ENCODE measurements at regions not wholly inside any gene's neighbourhood (a gene's known extent, or its start where the extent isn't known, plus 50 kb on each side); places are given as distances from the start of the nearest gene placed in this dataset.
"Not testable (repeated sequence)": the region's sequence is repeated elsewhere in the genome, so short reads cannot be mapped to it uniquely, and the experiment has no call there.

GRCh38 chr15:53022788-53023187 is 232.7 kb upstream of the ONECUT1 start:
- intact Hi-C loops (cut with DNase I; ENCODE audit: low total_unique reads): no loop called here
- DNase-seq: no peak
- TF ChIP-seq CTCF (IDR thresholded peaks at IDR 0.05): no peak
- TF ChIP-seq POLR2A (IDR thresholded peaks at IDR 0.05): no peak

GRCh38 chr15:53013329-53013728 is 223.2 kb upstream of the ONECUT1 start:
- Histone ChIP-seq H3K4me3 (no peak overlapping the region), H3K27ac (no peak overlapping the region), H3K4me1 (no peaks in the 10 kb centered on the region), H3K27me3 (no peaks in the 10 kb centered on the region), H3K9me3 (no peaks in the 10 kb centered on the region), H3K36me3 (no peaks in the 10 kb centered on the region)
- DNase-seq: no peak
- intact Hi-C loops (cut with DNase I; ENCODE audit: low total_unique reads): no loop called here
- TF ChIP-seq CTCF (IDR thresholded peaks at IDR 0.05) (no peak), POLR2A (IDR thresholded peaks at IDR 0.05) (no peak)

More at GRCh38 chr15:53022788-53023187, 232.7 kb upstream of the ONECUT1 start:
- no peaks in the 10 kb centered on the region for H3K4me1 ChIP-seq
- no peaks in the 10 kb centered on the region for H3K27me3 ChIP-seq
- no peaks in the 10 kb centered on the region for H3K36me3 ChIP-seq
- no peak overlapping the region for H3K4me3 ChIP-seq
- no peak overlapping the region for H3K27ac ChIP-seq
- H3K9me3 ChIP-seq: no peaks in the 10 kb centered on the region

GRCh38 chr15:53011779-53012178 is 221.6 kb upstream of the ONECUT1 start:
- H3K27ac ChIP-seq; H3K9me3 ChIP-seq; H3K4me3 ChIP-seq; intact Hi-C loops (cut with DNase I; ENCODE audit: low total_unique reads); H3K27me3 ChIP-seq; H3K36me3 ChIP-seq; H3K4me1 ChIP-seq; DNase-seq: not testable (repeated sequence)

- TF ChIP-seq POLR2A (IDR thresholded peaks at IDR 0.05) (no peak), CTCF (IDR thresholded peaks at IDR 0.05) (no peak)
Measured at GRCh38 chr15:53009093-53009492, 219.0 kb upstream of the ONECUT1 start.

GRCh38 chr15:53000409-53000808 is 210.3 kb upstream of the ONECUT1 start:
- no peak overlapping the region for H3K27ac ChIP-seq
- H3K36me3 ChIP-seq: no peaks in the 10 kb centered on the region
- H3K9me3 ChIP-seq: no peaks in the 10 kb centered on the region
- intact Hi-C loops (cut with DNase I; ENCODE audit: low total_unique reads): no loop called here
- no peak overlapping the region for H3K4me3 ChIP-seq
- H3K4me1 ChIP-seq: no peaks in the 10 kb centered on the region
- no peaks in the 10 kb centered on the region for H3K27me3 ChIP-seq
- no peak for DNase-seq
- TF ChIP-seq CTCF (IDR thresholded peaks at IDR 0.05) (no peak), POLR2A (IDR thresholded peaks at IDR 0.05) (no peak)

More at GRCh38 chr15:53009093-53009492, 219.0 kb upstream of the ONECUT1 start:
- Histone ChIP-seq H3K27ac (no peak overlapping the region), H3K9me3 (no peaks in the 10 kb centered on the region), H3K27me3 (no peaks in the 10 kb centered on the region), H3K36me3 (no peaks in the 10 kb centered on the region), H3K4me3 (no peak overlapping the region), H3K4me1 (no peaks in the 10 kb centered on the region)
- intact Hi-C loops (cut with DNase I; ENCODE audit: low total_unique reads): no loop called here
- DNase-seq: no peak

- intact Hi-C loops (cut with DNase I; ENCODE audit: low total_unique reads): no loop called here
- no peak for TF ChIP-seq CTCF (IDR thresholded peaks at IDR 0.05)
- no peak for TF ChIP-seq POLR2A (IDR thresholded peaks at IDR 0.05)
Measured at GRCh38 chr15:52997123-52997522, 207.0 kb upstream of the ONECUT1 start.

More at GRCh38 chr15:52997123-52997522, 207.0 kb upstream of the ONECUT1 start:
- Histone ChIP-seq H3K27me3 (no peaks in the 10 kb centered on the region), H3K4me3 (no peak overlapping the region), H3K27ac (no peak overlapping the region), H3K4me1 (no peaks in the 10 kb centered on the region), H3K9me3 (no peaks in the 10 kb centered on the region), H3K36me3 (no peaks in the 10 kb centered on the region)
- no peak for DNase-seq

Data from uterus (tissue), 3 donors.